NCI-H2081 (cell line): ENCODE measurements at regions not wholly inside any gene's neighbourhood (a gene's known extent, or its start where the extent isn't known, plus 50 kb on each side); places are given as distances from the start of the nearest gene placed in this dataset.
"Not testable (repeated sequence)": the region's sequence is repeated elsewhere in the genome, so short reads cannot be mapped to it uniquely, and the experiment has no call there.

Source experiments
- DNase-seq, 2 experiments: peaks; one replicate each; lab custom pipeline; 2025; lab: John Stamatoyannopoulos, UW

DNA sequence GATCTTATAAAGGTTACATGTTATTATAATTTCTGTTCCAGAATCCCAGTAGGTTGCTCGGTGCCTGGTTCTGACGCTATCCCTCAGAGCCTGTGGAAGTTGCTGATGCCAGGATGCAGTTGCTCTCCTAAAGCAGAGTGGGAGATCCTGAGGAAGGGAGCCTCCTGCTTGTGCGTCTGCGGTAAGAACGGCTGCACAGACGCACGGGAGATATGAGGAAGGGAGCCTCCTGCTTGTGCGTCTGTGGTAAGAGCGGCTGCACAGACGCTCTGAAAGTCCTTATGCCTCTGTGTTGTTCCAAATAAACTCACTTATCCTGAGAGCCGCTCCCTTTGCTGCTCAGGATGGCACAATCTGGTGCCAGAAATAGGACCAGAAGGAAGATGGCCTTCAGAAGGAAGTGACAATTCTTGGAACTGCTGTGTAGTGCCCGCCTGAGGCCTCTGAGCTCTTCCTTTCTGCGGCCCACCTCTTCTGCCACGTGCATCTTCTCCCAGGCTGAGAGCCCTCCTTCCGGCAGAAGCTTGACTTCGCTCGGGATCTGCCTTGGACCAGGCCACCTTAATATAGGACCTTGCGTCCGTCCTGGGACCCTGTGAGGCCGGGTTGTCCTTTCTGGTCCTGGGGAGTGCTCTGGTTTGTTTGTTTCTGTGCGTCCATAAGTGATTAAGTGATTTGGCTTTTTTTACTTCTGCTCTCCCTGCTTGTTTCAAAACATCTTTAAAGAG lies 89.5 kb downstream of the RTP5 start:
- DNase-seq = no peak

DNA sequence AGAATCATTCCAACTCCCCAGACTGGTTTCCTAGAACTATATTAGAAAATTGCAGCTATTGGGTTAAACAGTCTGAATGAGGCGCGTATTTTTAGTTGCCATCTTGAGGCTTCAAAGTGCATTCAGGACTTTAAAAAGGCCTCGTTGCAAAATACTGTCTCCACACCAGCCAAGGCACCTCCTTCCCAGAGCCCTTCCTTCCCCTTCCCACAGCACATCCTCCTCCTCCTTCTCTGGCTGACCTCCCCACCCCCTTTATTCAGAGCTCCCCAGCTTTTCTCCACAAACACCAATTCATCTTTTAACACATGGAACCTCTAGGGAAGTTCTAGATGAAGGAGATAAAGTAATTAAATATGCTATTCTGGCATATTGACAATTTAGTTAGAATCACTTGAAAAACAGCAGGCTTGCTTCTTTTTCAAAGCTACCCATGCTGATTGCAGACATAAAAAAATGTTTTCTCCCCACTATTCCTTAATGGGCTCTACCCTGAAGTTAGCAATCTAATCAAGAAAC lies 90.3 kb downstream of the RTP5 start:
- DNase-seq = no peak

DNA sequence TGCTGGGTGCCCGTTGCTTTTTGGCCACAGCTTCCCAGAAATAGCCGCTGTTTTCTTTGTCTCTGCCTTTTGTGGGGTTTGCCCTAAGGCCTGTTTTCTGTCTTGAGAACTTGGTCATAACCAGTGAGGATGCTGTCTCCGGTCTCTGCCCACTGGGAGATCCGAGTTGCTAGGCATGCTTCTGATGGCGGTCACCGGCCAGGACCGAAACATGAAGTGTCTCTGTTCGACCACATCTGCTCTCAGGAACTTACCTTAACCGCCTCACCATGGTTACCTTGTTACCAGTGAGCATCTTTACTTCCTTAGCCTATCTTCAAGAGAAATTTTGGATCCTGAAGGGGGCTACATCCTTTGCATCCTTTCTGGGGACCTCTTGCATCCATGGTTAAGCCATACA lies 91.9 kb downstream of the RTP5 start:
- no peak for DNase-seq

DNA sequence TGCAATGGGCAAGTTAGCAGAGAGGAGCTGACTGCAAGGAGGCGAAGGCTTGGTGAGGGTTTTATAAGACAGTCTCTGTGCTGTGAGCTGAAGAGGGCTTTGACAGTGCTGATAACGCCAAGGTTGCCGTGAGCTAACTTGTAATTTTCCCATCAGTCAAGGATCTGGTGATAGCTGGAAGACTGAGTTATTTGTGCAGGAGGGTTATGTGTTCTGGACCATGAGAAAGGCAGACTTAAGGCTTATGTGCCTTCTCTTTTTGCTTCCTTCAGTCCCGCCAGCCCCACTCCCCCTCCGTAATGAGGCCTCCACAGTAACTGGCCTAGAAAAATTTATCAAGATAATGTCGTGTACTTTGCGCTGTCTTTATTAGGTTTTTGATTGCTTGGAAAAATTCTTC lies 94.6 kb downstream of the RTP5 start:
- DNase-seq = no peak

DNA sequence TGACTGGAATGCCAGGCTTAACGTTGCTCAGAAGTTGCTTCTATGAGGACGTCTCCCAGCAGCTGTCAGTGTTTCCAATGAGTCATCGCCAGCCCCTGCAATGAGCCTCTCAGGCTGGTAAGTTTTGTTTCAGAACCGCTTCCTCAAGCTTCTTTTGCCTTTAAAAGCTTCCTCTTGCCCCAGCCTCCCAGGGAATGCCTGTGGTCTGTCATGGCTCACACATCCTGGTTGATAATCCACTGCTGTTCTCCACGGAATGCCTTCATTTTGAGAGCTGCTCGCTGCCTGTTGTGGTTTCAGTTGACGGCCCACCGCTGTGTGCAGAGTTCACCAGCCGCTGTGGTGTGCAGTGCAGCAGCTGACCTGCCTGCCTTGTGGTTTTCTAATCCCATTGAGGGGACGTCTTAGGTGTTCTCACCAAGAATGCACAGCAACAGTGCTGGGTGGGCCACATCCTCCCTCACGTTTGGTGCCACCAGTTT lies 96.4 kb downstream of the RTP5 start:
- no peak for DNase-seq

DNA sequence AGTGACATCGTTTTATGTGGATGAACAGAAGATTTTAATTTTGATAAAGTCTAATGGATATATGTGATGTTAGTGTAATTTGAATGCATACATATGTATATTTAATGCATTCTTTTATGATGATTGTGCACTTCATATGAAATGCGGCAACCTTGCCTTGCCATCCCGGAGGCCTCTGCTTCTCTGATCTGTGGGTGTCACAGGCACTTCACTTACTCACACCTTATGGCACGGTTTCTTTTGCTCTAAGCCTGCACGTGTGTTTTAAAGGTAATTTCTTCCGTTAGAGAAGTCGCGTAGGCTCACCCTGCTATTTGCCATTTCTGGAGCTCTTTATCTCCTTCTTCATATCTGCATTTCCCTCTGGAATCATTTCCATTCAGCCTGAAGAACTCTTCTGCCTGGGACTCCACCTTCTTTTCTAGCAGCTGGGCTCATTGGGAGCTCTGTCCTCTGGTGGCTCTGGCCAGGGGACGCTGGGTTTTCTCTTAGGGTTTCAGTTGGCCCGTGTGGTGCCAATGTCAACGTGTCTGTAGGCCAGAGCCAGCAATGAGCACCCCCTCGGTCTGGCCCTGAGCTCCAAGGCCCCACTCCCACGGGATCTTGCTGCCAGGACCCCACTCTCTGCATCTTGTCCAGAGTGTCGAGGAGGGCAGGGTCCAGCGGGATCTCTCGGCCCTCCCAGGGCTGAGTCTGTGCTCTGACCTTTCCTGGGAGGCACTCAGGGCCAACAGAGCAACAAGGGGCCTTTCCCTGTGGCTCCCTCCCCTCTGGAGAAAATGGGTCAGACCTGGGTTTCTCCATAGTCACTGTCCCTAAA lies 97.3 kb downstream of the RTP5 start:
- DNase-seq = no peak

DNA sequence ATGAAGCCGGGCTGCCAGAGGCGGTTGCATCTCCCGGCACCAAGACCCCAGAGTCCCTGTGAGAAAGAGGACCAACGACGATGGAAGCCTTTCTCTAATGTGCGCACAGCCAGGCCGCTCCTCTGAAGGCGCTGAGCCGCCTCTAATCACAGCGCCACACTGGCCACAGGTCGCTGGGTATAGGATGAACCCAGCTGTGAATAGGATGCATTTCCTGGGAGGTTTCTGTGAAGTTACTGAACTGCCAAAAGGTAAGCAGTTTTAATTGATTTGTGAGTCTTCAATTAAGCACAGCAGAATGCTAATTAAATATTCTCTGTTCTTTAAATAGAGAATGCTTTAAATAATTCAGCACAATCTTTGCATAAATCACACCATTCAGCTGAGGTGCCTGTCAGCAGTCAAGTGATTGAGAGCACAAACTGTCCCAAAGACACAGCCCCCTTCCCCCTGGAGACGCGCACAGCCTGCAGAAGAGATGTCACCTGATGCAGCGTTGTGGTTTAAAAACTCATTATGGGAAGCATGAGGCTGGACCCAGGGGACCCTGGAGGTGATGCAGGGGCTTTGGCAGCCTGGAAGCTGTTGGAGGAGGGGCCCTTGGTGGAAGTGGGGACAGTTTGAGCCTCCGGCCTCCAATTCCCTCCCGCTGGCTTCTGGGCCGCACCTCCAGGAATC lies 98.1 kb downstream of the RTP5 start:
- DNase-seq = no peak

DNA sequence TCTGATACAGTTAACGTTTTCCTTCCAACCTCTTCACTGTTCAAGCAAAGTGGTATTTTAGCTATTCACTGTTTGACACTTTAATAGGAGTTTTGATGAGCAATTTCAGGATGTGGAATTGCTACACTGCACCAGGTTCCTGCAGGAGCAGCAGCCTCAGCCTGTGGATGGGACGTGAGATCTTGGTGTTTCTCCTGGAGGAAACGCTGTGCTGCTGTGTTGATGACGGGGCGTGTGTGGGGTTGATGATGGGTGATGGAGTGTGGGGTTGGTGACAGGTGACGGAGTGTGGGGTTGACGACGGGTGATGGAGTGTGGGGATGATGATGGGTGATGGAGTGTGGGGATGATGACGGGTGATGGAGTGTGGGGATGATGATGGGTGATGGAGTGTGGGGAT lies 98.9 kb downstream of the RTP5 start:
- no peak for DNase-seq

DNA sequence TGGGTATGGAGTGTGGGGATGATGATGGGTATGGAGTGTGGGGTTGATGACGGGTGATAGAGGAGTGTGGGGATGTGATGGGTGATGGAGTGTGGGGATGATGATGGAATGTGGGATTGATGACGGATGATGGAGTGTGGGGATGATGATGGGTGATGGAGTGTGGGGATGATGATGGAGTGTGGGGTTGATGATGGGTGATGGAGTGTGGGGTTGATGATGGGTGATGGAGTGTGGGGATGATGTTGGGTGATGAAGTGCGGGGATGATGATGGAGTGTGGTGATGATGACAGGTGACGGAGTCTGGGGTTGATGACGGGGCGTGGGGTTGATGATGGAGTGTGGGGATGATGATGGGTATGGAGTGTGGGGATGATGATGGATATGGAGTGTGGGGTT lies 99.7 kb downstream of the RTP5 start:
- DNase-seq = not testable (repeated sequence)

DNA sequence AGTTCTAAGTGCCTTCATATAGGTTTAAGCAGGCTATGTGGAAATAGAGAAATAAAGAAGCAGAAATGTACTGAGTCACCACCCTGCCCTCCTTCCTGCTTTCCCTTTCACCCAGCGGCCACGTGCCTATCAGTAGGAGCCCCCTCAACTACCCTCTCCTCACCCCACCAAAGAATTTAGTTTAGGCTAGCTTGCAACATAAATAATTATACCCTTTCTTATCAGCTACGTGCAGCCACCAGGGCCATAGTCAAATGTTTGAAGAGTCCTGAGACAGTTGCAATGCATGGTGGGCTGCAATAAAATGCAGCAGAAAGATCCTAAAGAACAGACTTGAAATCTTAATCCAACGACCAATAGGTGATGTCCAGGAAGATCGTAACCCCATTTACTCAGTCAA lies 101.2 kb downstream of the RTP5 start:
- no peak for DNase-seq

DNA sequence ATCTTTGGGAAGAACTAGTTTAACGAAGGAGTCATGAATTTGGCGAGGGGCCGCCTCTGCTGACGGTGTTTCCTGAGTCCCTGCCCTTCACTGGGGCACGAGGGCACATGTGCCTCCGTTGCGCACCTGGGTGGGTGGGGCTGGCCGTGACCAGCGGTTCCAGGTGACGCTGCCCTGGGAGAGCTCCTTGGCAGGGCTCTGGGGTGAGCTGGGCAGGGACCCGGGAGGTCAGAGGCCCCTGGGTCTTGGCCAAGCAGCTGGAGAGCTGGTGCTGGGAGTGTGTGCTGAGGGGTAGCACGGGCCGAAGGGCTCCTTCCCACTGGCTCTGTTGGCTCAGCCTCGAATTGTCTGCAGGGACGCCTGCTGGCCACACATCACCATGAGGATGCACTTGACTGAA lies 104.6 kb downstream of the RTP5 start:
- DNase-seq = no peak

DNA sequence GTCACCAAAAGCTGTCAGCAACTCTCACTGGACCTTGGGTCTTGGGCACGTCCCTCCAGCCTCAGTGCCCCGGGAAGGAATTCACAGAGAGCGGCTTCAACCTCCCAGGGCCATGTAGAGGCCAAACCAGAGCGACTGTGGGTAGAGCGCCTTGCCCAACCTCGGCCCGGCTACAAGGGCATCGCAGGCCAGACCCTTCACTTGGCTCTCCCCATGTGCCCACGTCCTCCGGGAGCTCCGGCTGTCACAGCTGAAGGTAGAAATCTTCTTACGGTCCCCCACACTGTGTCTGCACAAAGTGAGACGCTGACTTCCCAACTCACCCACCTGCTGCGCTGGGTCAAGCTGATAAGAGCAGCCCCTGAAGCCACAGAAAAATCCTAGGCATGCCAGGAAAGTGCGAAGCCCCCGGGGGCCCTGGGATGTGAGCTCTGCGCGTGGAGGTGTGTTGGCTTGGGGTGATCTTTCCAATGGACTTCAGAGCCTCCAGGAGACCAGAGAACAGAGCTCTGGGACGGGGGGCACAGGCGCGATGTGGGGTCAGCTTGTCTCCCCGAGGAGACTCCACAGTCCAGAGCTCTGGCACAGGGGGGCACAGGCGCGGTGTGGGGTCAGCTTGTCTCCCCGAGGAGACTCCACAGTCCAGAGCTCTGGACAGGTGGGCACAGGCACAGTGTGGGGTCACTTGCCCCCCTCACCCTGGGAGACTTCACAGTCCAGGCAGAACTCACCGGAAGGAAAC lies 105.5 kb downstream of the RTP5 start:
- no peak for DNase-seq

DNA sequence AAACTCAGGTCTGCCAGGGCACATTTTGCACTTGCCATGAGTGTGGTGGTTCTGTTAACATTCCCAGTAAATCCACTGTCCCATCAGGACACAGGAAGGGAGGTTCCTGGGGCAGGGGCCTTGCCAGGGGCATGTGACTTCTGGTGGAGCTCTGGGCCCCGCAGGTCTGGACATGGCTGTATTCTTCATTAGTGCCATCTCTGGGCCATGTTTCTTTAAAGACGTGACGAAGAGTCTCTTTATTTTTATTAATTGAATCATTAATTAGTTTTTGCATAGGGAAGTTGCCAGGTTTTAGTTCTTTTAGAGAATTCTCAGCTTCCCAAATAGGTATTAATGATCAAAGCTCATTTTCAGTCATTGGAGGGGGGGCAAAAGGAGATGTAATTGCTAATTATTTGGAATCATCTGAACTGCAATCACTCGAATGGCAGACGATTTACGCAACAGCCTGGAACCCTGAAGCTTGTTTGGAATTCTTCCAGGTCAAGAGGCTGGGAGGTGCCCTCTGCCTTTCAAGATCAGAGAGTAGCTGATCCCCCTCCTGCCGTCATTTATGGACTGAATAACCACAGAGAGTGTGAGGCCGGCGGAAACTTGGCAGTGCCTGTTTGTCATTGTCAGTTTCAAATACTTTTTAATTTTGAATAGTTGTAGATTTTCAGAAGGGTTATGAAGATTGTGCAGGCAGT lies 106.2 kb downstream of the RTP5 start:
- DNase-seq = no peak

DNA sequence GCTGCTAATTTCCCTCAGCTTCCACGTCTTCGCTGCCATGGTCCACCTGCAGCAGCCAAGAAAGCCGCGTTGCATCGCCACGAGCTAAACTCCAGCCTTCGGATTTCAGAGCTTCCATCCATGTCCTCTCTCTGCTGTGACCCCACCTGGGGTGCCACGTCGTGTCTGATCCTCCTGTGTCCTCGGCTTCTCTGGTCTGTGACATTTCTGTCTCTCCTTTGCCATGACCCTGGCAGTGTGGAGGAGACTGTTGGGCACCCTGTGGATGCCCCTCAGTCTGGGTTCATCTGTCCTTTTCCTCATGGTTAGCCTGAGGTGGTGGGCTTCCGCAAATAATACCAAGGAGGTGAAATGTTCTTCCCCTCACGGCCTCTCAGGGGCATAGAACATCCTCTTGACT lies 106.8 kb downstream of the RTP5 start:
- DNase-seq = no peak

DNA sequence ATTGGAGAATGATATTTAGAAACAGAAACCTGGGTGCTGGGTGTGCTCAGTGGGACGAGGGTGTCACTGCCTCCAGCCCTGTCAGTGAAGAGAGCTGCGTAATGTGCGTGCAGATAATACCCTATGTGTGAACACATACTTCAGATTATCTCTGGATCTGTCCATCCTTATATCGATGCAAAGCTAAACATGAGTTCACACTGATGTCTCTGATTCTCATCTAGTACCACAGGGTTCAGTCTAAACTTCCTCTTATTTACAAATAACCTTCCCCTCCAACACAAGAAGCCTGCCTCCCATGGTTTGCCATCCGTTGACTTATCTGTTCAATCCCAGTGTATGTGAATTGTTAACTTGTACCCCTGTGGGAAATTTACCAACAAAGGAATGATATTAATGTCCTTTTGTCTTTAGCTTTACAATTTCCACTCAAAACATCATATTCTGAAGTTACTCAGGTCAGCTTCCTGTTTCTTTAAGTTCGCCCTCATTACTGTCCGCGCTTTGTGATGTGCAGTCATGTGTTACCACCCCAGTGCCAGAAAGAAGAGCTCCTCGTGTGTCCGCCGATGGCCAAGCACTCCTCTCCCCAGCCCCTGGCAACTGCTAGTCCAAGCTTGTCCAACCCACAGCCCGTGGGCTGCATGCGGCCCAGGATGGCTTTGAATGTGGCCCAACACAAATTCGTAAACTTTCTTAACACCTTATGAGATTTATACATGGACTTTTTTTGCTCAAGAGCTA lies 108.2 kb downstream of the RTP5 start:
- DNase-seq = no peak

DNA sequence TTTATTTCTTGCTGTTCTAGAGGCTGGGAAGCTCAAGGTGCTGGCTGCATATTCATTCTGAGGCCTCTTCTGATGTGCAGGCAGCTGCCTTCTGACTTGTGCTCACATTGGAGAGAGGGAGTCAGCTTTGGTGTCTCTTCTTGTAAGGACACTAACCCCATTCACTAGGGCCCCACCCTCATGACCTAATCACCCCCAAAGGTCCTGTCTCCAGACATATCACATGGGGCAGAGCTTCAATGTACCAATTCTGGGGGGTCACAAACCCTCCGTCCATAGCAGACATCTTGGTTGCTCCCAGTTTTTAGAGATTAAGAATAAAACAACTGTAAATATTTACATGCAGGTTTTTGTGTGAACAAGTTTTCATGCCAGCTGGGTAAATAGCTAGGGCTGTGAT lies 109.1 kb downstream of the RTP5 start:
- no peak for DNase-seq

DNA sequence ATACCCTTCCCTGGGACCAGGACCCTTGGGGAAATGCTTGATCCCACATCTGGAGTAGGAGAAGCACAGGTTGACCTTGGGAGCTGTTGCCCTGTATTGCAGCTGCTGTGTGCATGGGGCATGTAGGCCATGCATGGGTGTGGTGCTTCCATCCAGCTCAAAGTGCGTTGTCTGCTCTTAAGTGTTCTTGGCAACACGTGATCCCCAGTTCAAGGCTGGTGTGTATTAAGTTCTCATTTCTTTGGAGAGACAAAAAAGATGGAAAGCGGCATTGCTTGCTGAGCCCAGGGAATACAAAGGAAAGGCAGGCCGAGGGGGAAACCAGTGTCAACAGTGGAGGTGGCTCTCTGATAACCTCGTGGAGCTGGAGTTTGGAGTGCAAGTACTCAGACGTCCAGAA lies 110.7 kb downstream of the RTP5 start:
- DNase-seq = no peak

DNA sequence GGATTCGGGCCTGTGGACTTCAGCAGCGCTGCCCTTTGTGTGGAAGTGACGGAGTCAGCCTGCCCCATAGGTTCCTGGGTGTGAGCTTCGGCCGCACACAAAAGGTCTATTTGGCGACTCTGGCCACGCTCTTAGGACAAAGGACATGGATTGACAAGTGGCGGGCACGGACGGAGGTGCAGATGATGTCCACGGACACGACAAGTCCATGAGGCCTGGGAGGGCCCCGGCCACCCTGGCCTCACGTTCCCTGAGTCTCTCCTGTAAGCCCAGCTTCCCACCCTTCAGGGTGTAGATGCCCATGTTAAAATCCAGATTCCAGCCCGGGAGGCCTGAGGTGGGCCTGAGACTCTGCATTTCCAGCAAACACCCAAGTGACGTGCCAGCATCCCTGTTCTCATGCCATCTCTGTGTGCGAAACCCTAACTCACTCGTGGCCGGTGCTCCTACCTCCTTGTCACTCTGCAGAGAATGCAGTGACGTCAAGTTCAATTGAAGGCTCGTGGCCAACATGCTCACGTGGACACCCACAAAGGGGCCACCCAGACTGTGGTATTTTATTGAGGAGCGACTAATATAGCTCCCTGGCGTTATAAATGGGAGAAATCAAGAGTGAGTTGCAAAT lies 111.7 kb downstream of the RTP5 start:
- DNase-seq = no peak

DNA sequence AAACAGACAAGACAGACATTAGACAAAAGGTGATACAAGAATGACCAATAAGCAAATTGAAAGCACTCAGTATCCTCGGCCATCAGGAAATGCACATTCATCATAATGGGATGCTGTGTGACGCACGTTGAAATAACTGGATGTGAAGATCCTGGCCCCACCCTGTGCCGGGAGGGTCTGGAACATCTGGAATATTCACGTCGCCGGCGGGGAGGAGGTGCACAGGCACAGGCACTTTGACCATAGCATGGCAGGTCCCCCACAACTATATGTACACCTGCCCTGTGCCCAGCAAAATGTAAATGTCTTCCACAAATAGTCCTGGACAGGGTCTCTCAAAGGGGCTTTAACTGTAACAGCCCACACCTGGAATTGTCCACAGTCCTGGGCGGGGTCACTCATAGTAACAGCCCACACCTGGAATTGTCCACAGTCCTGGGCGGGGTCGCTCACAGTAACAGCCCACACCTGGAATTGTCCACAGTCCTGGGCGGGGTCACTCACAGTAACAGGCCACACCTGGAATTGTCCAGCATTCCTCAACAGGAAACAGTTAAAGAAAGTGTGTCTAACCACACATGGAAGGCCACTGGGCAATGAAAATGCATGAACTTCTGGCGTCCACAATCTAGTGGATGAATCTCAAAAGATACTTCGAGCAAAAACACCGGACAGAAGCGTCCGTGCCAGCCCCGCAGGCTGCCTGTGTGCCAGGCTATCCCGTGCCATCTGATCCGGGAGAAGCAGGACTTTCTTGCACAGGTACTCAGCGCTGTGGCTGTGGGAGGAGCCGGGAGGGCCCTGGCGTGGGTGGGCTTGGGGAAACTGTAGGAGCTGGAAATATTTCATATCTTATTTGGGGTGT lies 113.4 kb downstream of the RTP5 start:
- DNase-seq = no peak
